NB4 (cell line): ENCODE measurements at regions not wholly inside any gene's neighbourhood (a gene's known extent, or its start where the extent isn't known, plus 50 kb on each side); places are given as distances from the start of the nearest gene placed in this dataset.

Source experiments
- POLR2A ChIP-seq: IDR thresholded peaks from 2 replicates; pipeline ENCODE4 v1.6.1; 2011; ENCODE audit warnings: mild to moderate bottlenecking; ENCODE audit not compliant: insufficient read length; ENCODE audit errors: extremely low read depth
- TF ChIP-seq, protein P1 (sequence below): IDR thresholded peaks from one replicate; pipeline ENCODE4 v1.5.1; 2012; ENCODE audit warnings: low read depth, low read length

DNA sequence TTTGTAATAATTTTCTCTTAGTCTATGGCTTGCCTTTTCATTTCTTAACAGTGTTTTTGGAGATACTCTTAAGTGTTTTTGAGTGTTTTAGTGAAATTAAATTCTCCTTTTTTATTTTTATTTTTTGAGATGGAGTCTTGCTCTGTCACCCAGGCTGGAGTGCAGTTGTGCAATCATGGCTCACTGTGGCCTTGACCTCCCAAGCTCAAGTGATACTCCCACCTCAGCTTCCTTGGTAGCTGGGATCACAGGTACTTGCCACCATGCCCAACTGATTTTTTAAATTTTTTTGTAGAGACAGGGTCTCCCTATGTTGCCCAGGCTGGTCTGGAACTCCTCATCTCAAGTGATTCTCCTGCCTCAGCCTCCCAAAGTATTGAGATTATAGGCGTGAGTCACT is 240.3 kb downstream of the PLPP3 start:
- TF ChIP-seq, protein P1, sequence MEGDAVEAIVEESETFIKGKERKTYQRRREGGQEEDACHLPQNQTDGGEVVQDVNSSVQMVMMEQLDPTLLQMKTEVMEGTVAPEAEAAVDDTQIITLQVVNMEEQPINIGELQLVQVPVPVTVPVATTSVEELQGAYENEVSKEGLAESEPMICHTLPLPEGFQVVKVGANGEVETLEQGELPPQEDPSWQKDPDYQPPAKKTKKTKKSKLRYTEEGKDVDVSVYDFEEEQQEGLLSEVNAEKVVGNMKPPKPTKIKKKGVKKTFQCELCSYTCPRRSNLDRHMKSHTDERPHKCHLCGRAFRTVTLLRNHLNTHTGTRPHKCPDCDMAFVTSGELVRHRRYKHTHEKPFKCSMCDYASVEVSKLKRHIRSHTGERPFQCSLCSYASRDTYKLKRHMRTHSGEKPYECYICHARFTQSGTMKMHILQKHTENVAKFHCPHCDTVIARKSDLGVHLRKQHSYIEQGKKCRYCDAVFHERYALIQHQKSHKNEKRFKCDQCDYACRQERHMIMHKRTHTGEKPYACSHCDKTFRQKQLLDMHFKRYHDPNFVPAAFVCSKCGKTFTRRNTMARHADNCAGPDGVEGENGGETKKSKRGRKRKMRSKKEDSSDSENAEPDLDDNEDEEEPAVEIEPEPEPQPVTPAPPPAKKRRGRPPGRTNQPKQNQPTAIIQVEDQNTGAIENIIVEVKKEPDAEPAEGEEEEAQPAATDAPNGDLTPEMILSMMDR: no peak
- TF ChIP-seq POLR2A: no peak
